ENCODE measurements at regions not wholly inside any gene's neighbourhood (a gene's known extent, or its start where the extent isn't known, plus 50 kb on each side); places are given as distances from the start of the nearest gene placed in this dataset.
"Not testable (repeated sequence)": the region's sequence is repeated elsewhere in the genome, so short reads cannot be mapped to it uniquely, and the experiment has no call there.

- H3K4me3 Mint-ChIP-seq (ENCODE audit: unreplicated experiment); H4K20me1 ChIP-seq (ENCODE audit: insufficient read depth, low read length); H3K9ac ChIP-seq (ENCODE audit: low read length); H3K36me3 Mint-ChIP-seq (ENCODE audit: low read depth, unreplicated experiment); H3K27ac Mint-ChIP-seq (ENCODE audit: unreplicated experiment); H3K4me1 ChIP-seq (ENCODE audit: insufficient read depth, low read length); DNase-seq (ENCODE audit: low read depth); H3K27ac ChIP-seq (ENCODE audit: low read depth, low read length); H2AFZ ChIP-seq (ENCODE audit: low read depth, low read length); H3K9me3 Mint-ChIP-seq (ENCODE audit: unreplicated experiment); H3K79me2 ChIP-seq (ENCODE audit: insufficient read depth, low read length); H3K9me3 ChIP-seq (ENCODE audit: insufficient read depth, low read depth, low read length); H3K27me3 Mint-ChIP-seq (ENCODE audit: low read depth, unreplicated experiment); H3K4me2 ChIP-seq (ENCODE audit: low read length); H3K4me1 Mint-ChIP-seq (ENCODE audit: low read depth, unreplicated experiment); H3K36me3 ChIP-seq (ENCODE audit: insufficient read depth, low read length); H3K27me3 ChIP-seq (ENCODE audit: insufficient read depth, low read length); H3K4me3 ChIP-seq (ENCODE audit: insufficient read depth, low read depth, low read length); FAIRE-seq: not testable (repeated sequence)
Measured at GRCh38 chr9:63450836-63451235, 1834.2 kb downstream of the FOXD4L5 start.

- H3K9ac ChIP-seq (ENCODE audit: low read length); H3K27me3 ChIP-seq (ENCODE audit: insufficient read depth, low read length); FAIRE-seq; H3K4me3 ChIP-seq (ENCODE audit: insufficient read depth, low read depth, low read length); H3K27ac ChIP-seq (ENCODE audit: low read depth, low read length); H4K20me1 ChIP-seq (ENCODE audit: insufficient read depth, low read length); H3K9me3 ChIP-seq (ENCODE audit: insufficient read depth, low read depth, low read length); H3K4me3 Mint-ChIP-seq (ENCODE audit: unreplicated experiment); H3K27ac Mint-ChIP-seq (ENCODE audit: unreplicated experiment); H3K4me1 Mint-ChIP-seq (ENCODE audit: low read depth, unreplicated experiment); H3K36me3 ChIP-seq (ENCODE audit: insufficient read depth, low read length); H3K9me3 Mint-ChIP-seq (ENCODE audit: unreplicated experiment); H3K79me2 ChIP-seq (ENCODE audit: insufficient read depth, low read length); H3K36me3 Mint-ChIP-seq (ENCODE audit: low read depth, unreplicated experiment); H3K4me1 ChIP-seq (ENCODE audit: insufficient read depth, low read length); H2AFZ ChIP-seq (ENCODE audit: low read depth, low read length); H3K27me3 Mint-ChIP-seq (ENCODE audit: low read depth, unreplicated experiment); H3K4me2 ChIP-seq (ENCODE audit: low read length); DNase-seq (ENCODE audit: low read depth): not testable (repeated sequence)
Measured at GRCh38 chr9:63425123-63425522, 1859.9 kb downstream of the FOXD4L5 start.

- not testable (repeated sequence) for H4K20me1 ChIP-seq (ENCODE audit: insufficient read depth, low read length); H3K27ac ChIP-seq (ENCODE audit: low read depth, low read length); H3K27me3 ChIP-seq (ENCODE audit: insufficient read depth, low read length); H3K36me3 ChIP-seq (ENCODE audit: insufficient read depth, low read length); H3K36me3 Mint-ChIP-seq (ENCODE audit: low read depth, unreplicated experiment); H3K4me1 Mint-ChIP-seq (ENCODE audit: low read depth, unreplicated experiment); FAIRE-seq; H2AFZ ChIP-seq (ENCODE audit: low read depth, low read length); H3K79me2 ChIP-seq (ENCODE audit: insufficient read depth, low read length); H3K9ac ChIP-seq (ENCODE audit: low read length); H3K9me3 ChIP-seq (ENCODE audit: insufficient read depth, low read depth, low read length); H3K27me3 Mint-ChIP-seq (ENCODE audit: low read depth, unreplicated experiment); H3K4me2 ChIP-seq (ENCODE audit: low read length); H3K4me3 Mint-ChIP-seq (ENCODE audit: unreplicated experiment); H3K4me1 ChIP-seq (ENCODE audit: insufficient read depth, low read length); DNase-seq (ENCODE audit: low read depth); H3K4me3 ChIP-seq (ENCODE audit: insufficient read depth, low read depth, low read length); H3K27ac Mint-ChIP-seq (ENCODE audit: unreplicated experiment); H3K9me3 Mint-ChIP-seq (ENCODE audit: unreplicated experiment)
Measured at GRCh38 chr9:63390897-63391296, 1894.1 kb downstream of the FOXD4L5 start.

GRCh38 chr9:63385479-63385878 lies 1899.5 kb downstream of the FOXD4L5 start:
- not testable (repeated sequence) for H3K27me3 ChIP-seq (ENCODE audit: insufficient read depth, low read length); H3K4me1 Mint-ChIP-seq (ENCODE audit: low read depth, unreplicated experiment); H3K4me3 ChIP-seq (ENCODE audit: insufficient read depth, low read depth, low read length); DNase-seq (ENCODE audit: low read depth); H2AFZ ChIP-seq (ENCODE audit: low read depth, low read length); H3K9ac ChIP-seq (ENCODE audit: low read length); H3K9me3 ChIP-seq (ENCODE audit: insufficient read depth, low read depth, low read length); H3K27ac Mint-ChIP-seq (ENCODE audit: unreplicated experiment); H3K4me1 ChIP-seq (ENCODE audit: insufficient read depth, low read length); H4K20me1 ChIP-seq (ENCODE audit: insufficient read depth, low read length); FAIRE-seq; H3K9me3 Mint-ChIP-seq (ENCODE audit: unreplicated experiment); H3K79me2 ChIP-seq (ENCODE audit: insufficient read depth, low read length); H3K27ac ChIP-seq (ENCODE audit: low read depth, low read length); H3K36me3 ChIP-seq (ENCODE audit: insufficient read depth, low read length); H3K4me2 ChIP-seq (ENCODE audit: low read length); H3K27me3 Mint-ChIP-seq (ENCODE audit: low read depth, unreplicated experiment); H3K36me3 Mint-ChIP-seq (ENCODE audit: low read depth, unreplicated experiment)
- H3K4me3 Mint-ChIP-seq (ENCODE audit: unreplicated experiment) = peak overlapping the region; percentile 89

- not testable (repeated sequence) for H3K4me2 ChIP-seq (ENCODE audit: low read length); H3K27ac ChIP-seq (ENCODE audit: low read depth, low read length); H2AFZ ChIP-seq (ENCODE audit: low read depth, low read length); H3K9me3 ChIP-seq (ENCODE audit: insufficient read depth, low read depth, low read length); H4K20me1 ChIP-seq (ENCODE audit: insufficient read depth, low read length); FAIRE-seq; H3K36me3 ChIP-seq (ENCODE audit: insufficient read depth, low read length); H3K9me3 Mint-ChIP-seq (ENCODE audit: unreplicated experiment); H3K36me3 Mint-ChIP-seq (ENCODE audit: low read depth, unreplicated experiment); H3K4me3 Mint-ChIP-seq (ENCODE audit: unreplicated experiment); H3K4me1 ChIP-seq (ENCODE audit: insufficient read depth, low read length); H3K27me3 ChIP-seq (ENCODE audit: insufficient read depth, low read length); H3K27ac Mint-ChIP-seq (ENCODE audit: unreplicated experiment); H3K4me3 ChIP-seq (ENCODE audit: insufficient read depth, low read depth, low read length); H3K4me1 Mint-ChIP-seq (ENCODE audit: low read depth, unreplicated experiment); H3K27me3 Mint-ChIP-seq (ENCODE audit: low read depth, unreplicated experiment); H3K9ac ChIP-seq (ENCODE audit: low read length); DNase-seq (ENCODE audit: low read depth); H3K79me2 ChIP-seq (ENCODE audit: insufficient read depth, low read length)
Measured at GRCh38 chr9:63379864-63380263, 1905.1 kb downstream of the FOXD4L5 start.

GRCh38 chr9:63354219-63354618 lies 1930.8 kb downstream of the FOXD4L5 start:
- not testable (repeated sequence) for H3K4me1 ChIP-seq (ENCODE audit: insufficient read depth, low read length); H3K9ac ChIP-seq (ENCODE audit: low read length); H3K27ac Mint-ChIP-seq (ENCODE audit: unreplicated experiment); H3K9me3 ChIP-seq (ENCODE audit: insufficient read depth, low read depth, low read length); FAIRE-seq; H3K4me3 Mint-ChIP-seq (ENCODE audit: unreplicated experiment); H3K27me3 Mint-ChIP-seq (ENCODE audit: low read depth, unreplicated experiment); H3K4me3 ChIP-seq (ENCODE audit: insufficient read depth, low read depth, low read length); H3K36me3 ChIP-seq (ENCODE audit: insufficient read depth, low read length); H3K4me2 ChIP-seq (ENCODE audit: low read length); H3K36me3 Mint-ChIP-seq (ENCODE audit: low read depth, unreplicated experiment); H2AFZ ChIP-seq (ENCODE audit: low read depth, low read length); H3K4me1 Mint-ChIP-seq (ENCODE audit: low read depth, unreplicated experiment); H3K27me3 ChIP-seq (ENCODE audit: insufficient read depth, low read length); H3K27ac ChIP-seq (ENCODE audit: low read depth, low read length); H4K20me1 ChIP-seq (ENCODE audit: insufficient read depth, low read length); H3K79me2 ChIP-seq (ENCODE audit: insufficient read depth, low read length); H3K9me3 Mint-ChIP-seq (ENCODE audit: unreplicated experiment); DNase-seq (ENCODE audit: low read depth)

Data from astrocyte (in vitro differentiated cells and primary cell).